ENCODE measurements at regions not wholly inside any gene's neighbourhood (a gene's known extent, or its start where the extent isn't known, plus 50 kb on each side); places are given as distances from the start of the nearest gene placed in this dataset.

- no peak for TF ChIP-seq EZH2 (IDR thresholded peaks at IDR 0.05; ENCODE audit: insufficient read depth, poor library complexity, severe bottlenecking)
- no peak for TF ChIP-seq EZH2phosphoT487 (IDR thresholded peaks at IDR 0.05; ENCODE audit: insufficient read depth, low read depth)
- no peak overlapping the region for H3K9ac ChIP-seq
- no peak overlapping the region for H3K4me3 ChIP-seq
- no peaks in the 10 kb centered on the region for H3K36me3 ChIP-seq (ENCODE audit: low read depth)
- H3K27ac ChIP-seq, result no peak overlapping the region
- H3K27me3 ChIP-seq (replicated peaks; ENCODE audit: insufficient read depth), result no peaks in the 10 kb centered on the region
- no peaks in the 10 kb centered on the region for H3K4me1 ChIP-seq (ENCODE audit: insufficient read depth)
- H3F3A ChIP-seq (ENCODE audit: insufficient read depth), result no peaks in the 10 kb centered on the region
- H3K4me2 ChIP-seq (ENCODE audit: unreplicated experiment), result no peak overlapping the region
- H2AFZ ChIP-seq, result no peak overlapping the region
- H4K20me1 ChIP-seq (ENCODE audit: insufficient read depth), result no peaks in the 10 kb centered on the region
- no peaks in the 10 kb centered on the region for H3K9me2 ChIP-seq (ENCODE audit: insufficient read depth)
- H3K79me2 ChIP-seq (ENCODE audit: insufficient read depth), result no peaks in the 10 kb centered on the region
- in situ Hi-C loops (cut with MboI), result no loop called here
- no peaks in the 10 kb centered on the region for H3K9me3 ChIP-seq (ENCODE audit: low read depth)
- no peak for DNase-seq
Measured at GRCh38 chr12:73418541-73418940, 1119.1 kb upstream of the ATXN7L3B start.

GRCh38 chr12:73421832-73422231 is 1115.8 kb upstream of the ATXN7L3B start:
- Histone ChIP-seq H3K27ac (no peak overlapping the region), H3K4me1 (ENCODE audit: insufficient read depth) (no peaks in the 10 kb centered on the region), H3K4me3 (no peak overlapping the region), H4K20me1 (ENCODE audit: insufficient read depth) (no peaks in the 10 kb centered on the region), H3F3A (ENCODE audit: insufficient read depth) (no peaks in the 10 kb centered on the region), H3K9me3 (ENCODE audit: low read depth) (no peaks in the 10 kb centered on the region), H3K9me2 (ENCODE audit: insufficient read depth) (no peaks in the 10 kb centered on the region), H3K36me3 (ENCODE audit: low read depth) (no peaks in the 10 kb centered on the region), H3K27me3 (replicated peaks; ENCODE audit: insufficient read depth) (no peaks in the 10 kb centered on the region), H2AFZ (no peak overlapping the region), H3K9ac (no peak overlapping the region), H3K4me2 (ENCODE audit: unreplicated experiment) (no peak overlapping the region), H3K79me2 (ENCODE audit: insufficient read depth) (no peaks in the 10 kb centered on the region)
- 17 to 20% methylated on average over 5 of the region's 5 CpGs for WGBS, 2 experiments (ENCODE audit: low coverage in 1 of 2, low lambda C conversion rate in 2 of 2, missing lambda C conversion rate in 2 of 2)
- in situ Hi-C loops (cut with MboI), result no loop called here
- peak; percentile 22 for DNase-seq
- TF ChIP-seq EZH2 (IDR thresholded peaks at IDR 0.05; ENCODE audit: insufficient read depth, poor library complexity, severe bottlenecking), result no peak
- no peak for TF ChIP-seq EZH2phosphoT487 (IDR thresholded peaks at IDR 0.05; ENCODE audit: insufficient read depth, low read depth)

DNA sequence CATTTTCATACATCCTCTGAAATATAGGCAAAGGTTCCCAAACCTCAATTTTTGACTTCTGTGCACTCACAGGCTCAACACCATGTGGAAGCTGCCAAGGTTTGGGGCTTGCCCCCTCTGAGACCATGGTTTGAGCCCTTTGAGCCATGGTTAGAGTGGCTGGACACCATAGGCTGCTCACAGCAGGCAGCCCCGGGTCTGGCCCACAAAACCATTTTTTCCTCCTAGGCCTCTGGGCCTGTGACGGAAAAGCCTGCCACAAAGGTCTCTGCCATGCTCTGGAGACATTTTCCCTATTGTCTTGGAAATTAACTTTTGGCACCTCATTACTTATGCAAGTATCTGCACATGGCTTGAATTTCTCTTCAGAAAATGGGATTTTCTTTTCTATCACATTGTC is 1113.2 kb upstream of the ATXN7L3B start:
- H3K4me2 ChIP-seq (ENCODE audit: unreplicated experiment), result no peak overlapping the region
- in situ Hi-C loops (cut with MboI), result no loop called here
- no peak overlapping the region for H3K4me3 ChIP-seq
- no peaks in the 10 kb centered on the region for H3K9me2 ChIP-seq (ENCODE audit: insufficient read depth)
- H4K20me1 ChIP-seq (ENCODE audit: insufficient read depth), result no peaks in the 10 kb centered on the region
- TF ChIP-seq EZH2 (IDR thresholded peaks at IDR 0.05; ENCODE audit: insufficient read depth, poor library complexity, severe bottlenecking), result no peak
- no peak for TF ChIP-seq EZH2phosphoT487 (IDR thresholded peaks at IDR 0.05; ENCODE audit: insufficient read depth, low read depth)
- H3K9me3 ChIP-seq (ENCODE audit: low read depth), result no peaks in the 10 kb centered on the region
- H3K36me3 ChIP-seq (ENCODE audit: low read depth), result no peaks in the 10 kb centered on the region
- no peak overlapping the region for H3K9ac ChIP-seq
- H3K27me3 ChIP-seq (replicated peaks; ENCODE audit: insufficient read depth), result no peaks in the 10 kb centered on the region
- 0 to 7% methylated on average over 2 of the region's 2 CpGs for WGBS, 2 experiments (ENCODE audit: low coverage in 1 of 2, low lambda C conversion rate in 2 of 2, missing lambda C conversion rate in 2 of 2)
- H3K27ac ChIP-seq, result no peak overlapping the region
- H3K4me1 ChIP-seq (ENCODE audit: insufficient read depth), result no peaks in the 10 kb centered on the region
- no peak overlapping the region for H2AFZ ChIP-seq
- H3K79me2 ChIP-seq (ENCODE audit: insufficient read depth), result no peaks in the 10 kb centered on the region
- no peak for DNase-seq
- H3F3A ChIP-seq (ENCODE audit: insufficient read depth), result no peaks in the 10 kb centered on the region

GRCh38 chr12:73445658-73446324 is 1091.8 kb upstream of the ATXN7L3B start:
- Histone ChIP-seq H3K9me3 (ENCODE audit: low read depth) (no peaks in the 10 kb centered on the region), H3K79me2 (ENCODE audit: insufficient read depth) (no peaks in the 10 kb centered on the region), H3K36me3 (ENCODE audit: low read depth) (no peaks in the 10 kb centered on the region), H3K27me3 (replicated peaks; ENCODE audit: insufficient read depth) (no peaks in the 10 kb centered on the region), H3K9me2 (ENCODE audit: insufficient read depth) (no peaks in the 10 kb centered on the region), H3K9ac (no peak overlapping the region), H3K4me3 (no peak overlapping the region), H3F3A (ENCODE audit: insufficient read depth) (no peaks in the 10 kb centered on the region), H3K4me1 (ENCODE audit: insufficient read depth) (no peaks in the 10 kb centered on the region), H3K4me2 (ENCODE audit: unreplicated experiment) (no peak overlapping the region), H2AFZ (no peak overlapping the region), H3K27ac (no peak overlapping the region), H4K20me1 (ENCODE audit: insufficient read depth) (no peaks in the 10 kb centered on the region)
- in situ Hi-C loops (cut with MboI), result loop anchor here (25.0 kb wide), 1 partner anchor 92 kb away; no protein-coding TSS in a partner anchor
- WGBS, 2 experiments (ENCODE audit: low coverage in 1 of 2, low lambda C conversion rate in 2 of 2, missing lambda C conversion rate in 2 of 2), result 5 to 6% methylated on average over 2 of the region's 2 CpGs
- TF ChIP-seq EZH2phosphoT487 (IDR thresholded peaks at IDR 0.05; ENCODE audit: insufficient read depth, low read depth) (no peak), EZH2 (IDR thresholded peaks at IDR 0.05; ENCODE audit: insufficient read depth, poor library complexity, severe bottlenecking) (no peak)
- no peak for DNase-seq

Measured in GM23248 (cell line).